ENCODE measurements at regions not wholly inside any gene's neighbourhood (a gene's known extent, or its start where the extent isn't known, plus 50 kb on each side); places are given as distances from the start of the nearest gene placed in this dataset.

- H3K27me3 ChIP-seq (ENCODE audit: insufficient read depth, low read length): no peaks in the 10 kb centered on the region
- no peak overlapping the region for H3K27ac ChIP-seq (ENCODE audit: low read depth, low read length, poor library complexity, severe bottlenecking)
- H3K9me2 ChIP-seq (ENCODE audit: low read depth, low read length): no peaks in the 10 kb centered on the region
- H3K4me2 ChIP-seq (ENCODE audit: low read length): no peak overlapping the region
- no peaks in the 10 kb centered on the region for H3K9me3 ChIP-seq (ENCODE audit: low read length)
- H3K4me1 ChIP-seq (ENCODE audit: insufficient read depth, low read length, severe bottlenecking): no peaks in the 10 kb centered on the region
- no peaks in the 10 kb centered on the region for H3K36me3 ChIP-seq (ENCODE audit: insufficient read depth, low read length)
- no peak overlapping the region for H3K4me3 ChIP-seq (ENCODE audit: low read depth, low read length, poor library complexity, severe bottlenecking)
- no peaks in the 10 kb centered on the region for H3F3A ChIP-seq (ENCODE audit: insufficient read depth, low read length)
- H2AFZ ChIP-seq (ENCODE audit: low read length): no peak overlapping the region
- no peaks in the 10 kb centered on the region for H3K79me2 ChIP-seq (ENCODE audit: insufficient read depth, low read length)
- no peak overlapping the region for H3K9ac ChIP-seq (ENCODE audit: low read length)
- H4K20me1 ChIP-seq (ENCODE audit: insufficient read depth, low read length): no peaks in the 10 kb centered on the region
- TF ChIP-seq EZH2 (IDR thresholded peaks at IDR 0.05; ENCODE audit: borderline replicate concordance, low read length): no peak
- no peak for TF ChIP-seq CTCF (IDR thresholded peaks at IDR 0.05; ENCODE audit: low read length)
Measured at GRCh38 chr4:154677300-154677699, 64.8 kb upstream of the FGG start.

GRCh38 chr4:154677923-154678322, 65.5 kb upstream of the FGG start:
- H3K9me3 ChIP-seq (ENCODE audit: low read length): no peaks in the 10 kb centered on the region
- no peaks in the 10 kb centered on the region for H4K20me1 ChIP-seq (ENCODE audit: insufficient read depth, low read length)
- H3K4me3 ChIP-seq (ENCODE audit: low read depth, low read length, poor library complexity, severe bottlenecking): no peak overlapping the region
- no peak overlapping the region for H3K27ac ChIP-seq (ENCODE audit: low read depth, low read length, poor library complexity, severe bottlenecking)
- no peak overlapping the region for H3K9ac ChIP-seq (ENCODE audit: low read length)
- TF ChIP-seq EZH2 (IDR thresholded peaks at IDR 0.05; ENCODE audit: borderline replicate concordance, low read length) (no peak), CTCF (IDR thresholded peaks at IDR 0.05; ENCODE audit: low read length) (no peak)
- H3K36me3 ChIP-seq (ENCODE audit: insufficient read depth, low read length): no peaks in the 10 kb centered on the region
- H3K27me3 ChIP-seq (ENCODE audit: insufficient read depth, low read length): no peaks in the 10 kb centered on the region
- no peak overlapping the region for H3K4me2 ChIP-seq (ENCODE audit: low read length)
- no peaks in the 10 kb centered on the region for H3K4me1 ChIP-seq (ENCODE audit: insufficient read depth, low read length, severe bottlenecking)
- no peaks in the 10 kb centered on the region for H3K9me2 ChIP-seq (ENCODE audit: low read depth, low read length)
- no peak overlapping the region for H2AFZ ChIP-seq (ENCODE audit: low read length)
- no peaks in the 10 kb centered on the region for H3K79me2 ChIP-seq (ENCODE audit: insufficient read depth, low read length)
- H3F3A ChIP-seq (ENCODE audit: insufficient read depth, low read length): no peaks in the 10 kb centered on the region

GRCh38 chr4:154683956-154684681, 59.7 kb upstream of the LRAT start:
- Histone ChIP-seq H3K9ac (ENCODE audit: low read length) (no peak overlapping the region), H3K4me3 (ENCODE audit: low read depth, low read length, poor library complexity, severe bottlenecking) (no peak overlapping the region), H3K79me2 (ENCODE audit: insufficient read depth, low read length) (no peaks in the 10 kb centered on the region), H3K9me3 (ENCODE audit: low read length) (no peaks in the 10 kb centered on the region), H3K36me3 (ENCODE audit: insufficient read depth, low read length) (no peaks in the 10 kb centered on the region), H2AFZ (ENCODE audit: low read length) (no peak overlapping the region), H3K27me3 (ENCODE audit: insufficient read depth, low read length) (no peaks in the 10 kb centered on the region), H3K4me1 (ENCODE audit: insufficient read depth, low read length, severe bottlenecking) (no peaks in the 10 kb centered on the region), H3K4me2 (ENCODE audit: low read length) (no peak overlapping the region), H3K9me2 (ENCODE audit: low read depth, low read length) (no peaks in the 10 kb centered on the region), H3F3A (ENCODE audit: insufficient read depth, low read length) (no peaks in the 10 kb centered on the region), H3K27ac (ENCODE audit: low read depth, low read length, poor library complexity, severe bottlenecking) (no peak overlapping the region), H4K20me1 (ENCODE audit: insufficient read depth, low read length) (no peaks in the 10 kb centered on the region)
- TF ChIP-seq EZH2 (IDR thresholded peaks at IDR 0.05; ENCODE audit: borderline replicate concordance, low read length) (no peak), CTCF (IDR thresholded peaks at IDR 0.05; ENCODE audit: low read length) (no peak)
